ENCODE measurements at regions not wholly inside any gene's neighbourhood (a gene's known extent, or its start where the extent isn't known, plus 50 kb on each side); places are given as distances from the start of the nearest gene placed in this dataset.

GRCh38 chr4:81694176-81694913 is 222.6 kb upstream of the RASGEF1B start:
- Mint-ChIP-seq H3K36me3 (ENCODE audit: insufficient read depth) (no peaks in the 10 kb centered on the region), H3K9me3 (ENCODE audit: low read depth) (no peaks in the 10 kb centered on the region), H3K4me3 (ENCODE audit: low read depth) (no peak overlapping the region), H3K27ac (no peak overlapping the region), H3K27me3 (peaks cover 5% of the 10 kb centered on the region), H3K4me1 (ENCODE audit: low read depth) (peaks cover 10% of the 10 kb centered on the region)
- DNase-seq (ENCODE audit: low spot score, unreplicated experiment) = no peak
- TF ChIP-seq CTCF (IDR thresholded peaks at IDR 0.05; ENCODE audit: unreplicated experiment) = no peak

- Mint-ChIP-seq H3K9me3 (ENCODE audit: low read depth) (no peaks in the 10 kb centered on the region), H3K4me3 (ENCODE audit: low read depth) (no peak overlapping the region), H3K4me1 (ENCODE audit: low read depth) (peaks cover 5% of the 10 kb centered on the region), H3K36me3 (ENCODE audit: insufficient read depth) (no peaks in the 10 kb centered on the region), H3K27ac (no peak overlapping the region), H3K27me3 (no peaks in the 10 kb centered on the region)
- no peak for DNase-seq (ENCODE audit: low spot score, unreplicated experiment)
- TF ChIP-seq CTCF (IDR thresholded peaks at IDR 0.05; ENCODE audit: unreplicated experiment) = no peak
Measured at GRCh38 chr4:81690871-81691270, 219.2 kb upstream of the RASGEF1B start.

- Mint-ChIP-seq H3K36me3 (ENCODE audit: insufficient read depth) (no peaks in the 10 kb centered on the region), H3K4me1 (ENCODE audit: low read depth) (peaks cover 5% of the 10 kb centered on the region), H3K27ac (no peak overlapping the region), H3K27me3 (no peaks in the 10 kb centered on the region), H3K4me3 (ENCODE audit: low read depth) (no peak overlapping the region), H3K9me3 (ENCODE audit: low read depth) (no peaks in the 10 kb centered on the region)
- no peak for DNase-seq (ENCODE audit: low spot score, unreplicated experiment)
- no peak for TF ChIP-seq CTCF (IDR thresholded peaks at IDR 0.05; ENCODE audit: unreplicated experiment)
Measured at GRCh38 chr4:81688085-81688484, 216.4 kb upstream of the RASGEF1B start.

GRCh38 chr4:81687471-81687870 is 215.8 kb upstream of the RASGEF1B start:
- peaks cover 5% of the 10 kb centered on the region for H3K4me1 Mint-ChIP-seq (ENCODE audit: low read depth)
- H3K36me3 Mint-ChIP-seq (ENCODE audit: insufficient read depth) = no peaks in the 10 kb centered on the region
- H3K4me3 Mint-ChIP-seq (ENCODE audit: low read depth) = no peak overlapping the region
- TF ChIP-seq CTCF (IDR thresholded peaks at IDR 0.05; ENCODE audit: unreplicated experiment) = no peak
- DNase-seq (ENCODE audit: low spot score, unreplicated experiment) = no peak
- H3K27ac Mint-ChIP-seq = no peak overlapping the region
- H3K9me3 Mint-ChIP-seq (ENCODE audit: low read depth) = no peaks in the 10 kb centered on the region
- no peaks in the 10 kb centered on the region for H3K27me3 Mint-ChIP-seq

GRCh38 chr4:81685104-81685503 is 213.4 kb upstream of the RASGEF1B start:
- no peak for TF ChIP-seq CTCF (IDR thresholded peaks at IDR 0.05; ENCODE audit: unreplicated experiment)
- H3K36me3 Mint-ChIP-seq (ENCODE audit: insufficient read depth) = no peaks in the 10 kb centered on the region
- H3K4me3 Mint-ChIP-seq (ENCODE audit: low read depth) = no peak overlapping the region
- peaks cover 3% of the 10 kb centered on the region for H3K27me3 Mint-ChIP-seq
- H3K27ac Mint-ChIP-seq = no peak overlapping the region
- no peaks in the 10 kb centered on the region for H3K4me1 Mint-ChIP-seq (ENCODE audit: low read depth)
- no peaks in the 10 kb centered on the region for H3K9me3 Mint-ChIP-seq (ENCODE audit: low read depth)
- no peak for DNase-seq (ENCODE audit: low spot score, unreplicated experiment)
